Ovary (tissue), 3 donors: ENCODE measurements at regions not wholly inside any gene's neighbourhood (a gene's known extent, or its start where the extent isn't known, plus 50 kb on each side); places are given as distances from the start of the nearest gene placed in this dataset.

Experiments used
- CTCF ChIP-seq, 3 donors: fragments of 450-650 bp in 2 of 3; fragments of 200-600 bp in 1 of 3; IDR thresholded peaks; one replicate each; pipeline versions ENCODE4 v1.5.1 to v1.8.0; 2016 to 2022; ENCODE audit warnings: antibody characterized with exemption in 3 of 3, mild to moderate bottlenecking in 1 of 3
- POLR2A ChIP-seq: fragments of 450-650 bp; IDR thresholded peaks from one replicate; pipeline ENCODE4 v1.6.1; 2017; ENCODE audit warnings: antibody characterized with exemption, mild to moderate bottlenecking, moderate library complexity
- donor health status: DM: no; HTN: no; CAD: no.

- TF ChIP-seq CTCF (IDR thresholded peaks at IDR 0.05) (no peak), POLR2A (no peak)
Observed at GRCh38 chr2:12318427-12319057, 398.2 kb upstream of the TRIB2 start.
